GM12872 (cell line): ENCODE measurements at regions not wholly inside any gene's neighbourhood (a gene's known extent, or its start where the extent isn't known, plus 50 kb on each side); places are given as distances from the start of the nearest gene placed in this dataset.

ENCODE experiments used
- CTCF ChIP-seq: IDR thresholded peaks from 3 replicates; pipeline ENCODE4 v1.5.1; 2011; ENCODE audit warnings: low read depth, mild to moderate bottlenecking, low read length, moderate library complexity; ENCODE audit not compliant: insufficient read depth

GRCh38 chrX:781224-782204 lies 150.9 kb downstream of the SHOX start:
- TF ChIP-seq CTCF: no peak

GRCh38 chrX:776529-777230 lies 146.1 kb downstream of the SHOX start:
- TF ChIP-seq CTCF: no peak

GRCh38 chrX:776061-776460 lies 145.5 kb downstream of the SHOX start:
- no peak for TF ChIP-seq CTCF

GRCh38 chrX:774536-774935 lies 143.9 kb downstream of the SHOX start:
- no peak for TF ChIP-seq CTCF

GRCh38 chrX:773292-774025 lies 142.9 kb downstream of the SHOX start:
- no peak for TF ChIP-seq CTCF

GRCh38 chrX:771536-771935 lies 140.9 kb downstream of the SHOX start:
- TF ChIP-seq CTCF: no peak

- TF ChIP-seq CTCF: no peak
These were observed 139.2 kb downstream of the SHOX start for GRCh38 chrX:769796-770195.
